ENCODE measurements at regions not wholly inside any gene's neighbourhood (a gene's known extent, or its start where the extent isn't known, plus 50 kb on each side); places are given as distances from the start of the nearest gene placed in this dataset.

DNA sequence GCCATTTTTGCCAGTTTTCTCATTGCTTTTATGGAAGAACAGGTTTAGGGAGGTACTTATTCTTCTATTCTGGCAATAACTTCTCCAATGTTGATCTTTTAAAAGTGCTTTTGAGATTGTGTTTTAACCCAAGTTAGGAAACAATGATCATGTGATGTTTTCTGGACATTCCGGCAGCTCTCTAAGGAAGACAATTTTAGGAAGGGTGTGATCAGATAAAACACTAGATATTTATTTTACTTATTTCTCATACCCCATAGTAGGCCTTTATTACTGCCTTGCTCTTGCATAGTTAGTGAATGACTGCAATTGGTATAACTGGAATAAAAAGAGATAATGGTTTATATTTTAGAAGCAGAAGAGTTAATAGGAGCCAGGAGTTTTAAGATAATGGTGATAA lies 68.4 kb upstream of the SPATA13 start:
- TF ChIP-seq, protein P1, sequence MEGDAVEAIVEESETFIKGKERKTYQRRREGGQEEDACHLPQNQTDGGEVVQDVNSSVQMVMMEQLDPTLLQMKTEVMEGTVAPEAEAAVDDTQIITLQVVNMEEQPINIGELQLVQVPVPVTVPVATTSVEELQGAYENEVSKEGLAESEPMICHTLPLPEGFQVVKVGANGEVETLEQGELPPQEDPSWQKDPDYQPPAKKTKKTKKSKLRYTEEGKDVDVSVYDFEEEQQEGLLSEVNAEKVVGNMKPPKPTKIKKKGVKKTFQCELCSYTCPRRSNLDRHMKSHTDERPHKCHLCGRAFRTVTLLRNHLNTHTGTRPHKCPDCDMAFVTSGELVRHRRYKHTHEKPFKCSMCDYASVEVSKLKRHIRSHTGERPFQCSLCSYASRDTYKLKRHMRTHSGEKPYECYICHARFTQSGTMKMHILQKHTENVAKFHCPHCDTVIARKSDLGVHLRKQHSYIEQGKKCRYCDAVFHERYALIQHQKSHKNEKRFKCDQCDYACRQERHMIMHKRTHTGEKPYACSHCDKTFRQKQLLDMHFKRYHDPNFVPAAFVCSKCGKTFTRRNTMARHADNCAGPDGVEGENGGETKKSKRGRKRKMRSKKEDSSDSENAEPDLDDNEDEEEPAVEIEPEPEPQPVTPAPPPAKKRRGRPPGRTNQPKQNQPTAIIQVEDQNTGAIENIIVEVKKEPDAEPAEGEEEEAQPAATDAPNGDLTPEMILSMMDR (IDR thresholded peaks at IDR 0.05), result no peak
- no peak for TF ChIP-seq POLR2A (IDR thresholded peaks at IDR 0.05)

Data from heart left ventricle (tissue), 13 donors.